ENCODE measurements at regions not wholly inside any gene's neighbourhood (a gene's known extent, or its start where the extent isn't known, plus 50 kb on each side); places are given as distances from the start of the nearest gene placed in this dataset.

- Histone ChIP-seq H3K4me3 (peak overlapping the region; percentile 27 to 44), H3K4me1 (no peaks in the 10 kb centered on the region), H3K27me3 (no peaks in the 10 kb centered on the region), H3K36me3 (no peaks in the 10 kb centered on the region), H3K27ac (no peak overlapping the region), H3K9me3 (no peaks in the 10 kb centered on the region)
- TF ChIP-seq CTCF (IDR thresholded peaks at IDR 0.05): peak; percentile 49 to 89 (median 82)
- DNase-seq (ENCODE audit: low spot score in 2 of 2): peak in 1 of 2 donors; percentile 81
- intact Hi-C loops (cut with DNase I): no loop called here
Measured at GRCh38 chr6:148144917-148145521, 197.6 kb upstream of the SASH1 start.

DNA sequence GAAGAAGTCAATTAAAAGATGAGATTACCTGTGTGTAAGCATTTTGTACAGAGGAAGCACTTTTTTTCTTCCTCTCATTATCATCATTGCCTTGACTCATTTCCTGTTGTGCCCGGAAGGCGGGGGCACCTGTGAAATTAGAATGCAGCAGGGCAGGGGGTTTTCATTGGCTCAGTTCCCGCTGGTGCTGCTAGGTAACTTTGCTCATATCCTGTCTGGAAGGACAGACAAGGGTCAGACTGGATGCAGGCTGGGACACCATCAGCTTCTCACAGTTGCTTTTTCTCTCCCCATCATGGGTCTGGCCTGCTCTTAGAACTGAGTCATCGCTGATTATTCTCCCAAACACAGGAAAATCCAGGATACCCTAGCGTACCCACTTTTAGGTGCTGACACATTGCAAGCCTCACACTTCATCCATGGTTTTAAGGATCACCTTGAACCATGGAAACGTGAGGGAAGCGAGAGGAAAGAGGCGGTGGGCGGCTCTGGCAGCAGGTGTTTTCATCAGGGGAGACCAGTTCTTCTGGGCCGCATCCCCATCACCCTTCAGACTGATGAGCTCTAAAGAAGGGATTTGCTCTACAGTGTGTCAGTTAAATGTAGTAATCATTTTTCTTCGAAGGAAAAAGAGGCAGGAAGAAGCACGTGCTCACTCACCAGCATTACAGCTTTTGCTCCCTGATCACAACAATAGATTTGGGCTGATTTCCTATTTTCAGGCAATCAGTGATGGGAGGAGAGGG lies 195.7 kb upstream of the SASH1 start:
- intact Hi-C loops (cut with DNase I): no loop called here

DNA sequence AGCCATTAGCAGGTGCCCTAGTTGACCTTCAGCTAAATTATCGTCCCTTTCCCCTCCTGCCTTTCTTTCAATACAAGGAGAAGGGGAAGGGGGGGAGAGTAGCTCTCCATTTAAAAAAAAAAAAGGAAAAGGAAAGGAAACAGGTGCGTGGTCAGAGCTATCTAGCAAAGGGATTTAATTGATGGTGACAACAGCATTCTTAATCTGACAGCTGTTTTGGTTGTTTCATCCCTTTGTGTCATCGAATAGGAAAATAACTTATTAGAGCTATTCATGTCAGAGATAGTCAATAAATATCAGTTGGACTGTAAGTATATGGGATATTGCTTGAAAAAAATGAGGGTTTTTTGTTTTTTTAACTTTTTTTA lies 195.2 kb upstream of the SASH1 start:
- H3K36me3 ChIP-seq: no peaks in the 10 kb centered on the region
- no peak for TF ChIP-seq CTCF (IDR thresholded peaks at IDR 0.05)
- no peaks in the 10 kb centered on the region for H3K4me1 ChIP-seq
- intact Hi-C loops (cut with DNase I): no loop called here
- no peaks in the 10 kb centered on the region for H3K27me3 ChIP-seq
- no peak overlapping the region for H3K4me3 ChIP-seq
- no peak for DNase-seq (ENCODE audit: low spot score in 2 of 2)
- no peak overlapping the region for H3K27ac ChIP-seq
- H3K9me3 ChIP-seq: no peaks in the 10 kb centered on the region

More for the DNA sequence above, 195.7 kb upstream of the SASH1 start:
- Histone ChIP-seq H3K36me3 (no peaks in the 10 kb centered on the region), H3K27me3 (no peaks in the 10 kb centered on the region), H3K4me3 (no peak overlapping the region), H3K4me1 (no peaks in the 10 kb centered on the region), H3K27ac (no peak overlapping the region), H3K9me3 (no peaks in the 10 kb centered on the region)
- DNase-seq (ENCODE audit: low spot score in 2 of 2): no peak
- no peak for TF ChIP-seq CTCF (IDR thresholded peaks at IDR 0.05)

DNA sequence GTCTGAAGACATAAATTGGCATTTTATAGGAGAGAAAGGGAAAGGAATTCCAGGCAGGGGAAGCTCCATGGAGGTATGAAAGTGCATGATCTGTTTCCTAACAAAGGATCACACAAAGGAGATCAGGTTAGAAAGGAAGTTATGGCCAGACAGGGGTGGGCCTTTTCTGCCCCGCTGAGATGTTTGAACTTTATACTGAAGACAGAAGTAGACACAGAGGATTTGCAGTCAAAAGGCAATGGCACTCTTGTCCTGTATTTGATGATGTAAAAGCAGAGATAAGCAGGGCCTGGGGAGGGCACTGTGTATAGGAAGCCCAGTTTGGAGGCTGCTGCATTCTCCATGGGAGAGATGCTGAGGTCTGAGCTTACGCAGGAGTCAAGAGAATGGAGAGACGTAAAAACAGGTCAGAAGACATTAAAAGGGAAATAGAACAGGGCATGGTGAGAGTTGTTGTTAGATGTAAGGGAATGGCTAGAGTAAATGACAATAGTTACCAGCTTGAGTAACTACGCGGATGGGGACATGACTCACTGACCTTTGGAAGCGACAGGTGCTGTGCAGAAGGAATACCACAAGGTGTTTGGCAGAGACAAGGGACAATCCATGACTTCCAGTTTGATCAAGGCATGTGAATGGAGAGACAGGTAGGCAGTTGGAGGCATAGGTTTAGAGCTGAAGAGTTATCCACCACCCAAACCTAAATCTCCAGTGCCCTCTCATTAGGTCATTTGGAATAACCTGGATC lies 190.6 kb upstream of the SASH1 start:
- no peaks in the 10 kb centered on the region for H3K9me3 ChIP-seq
- no peak overlapping the region for H3K4me3 ChIP-seq
- no peaks in the 10 kb centered on the region for H3K36me3 ChIP-seq
- H3K27me3 ChIP-seq: no peaks in the 10 kb centered on the region
- H3K27ac ChIP-seq: no peak overlapping the region
- H3K4me1 ChIP-seq: no peaks in the 10 kb centered on the region
- no peak for DNase-seq (ENCODE audit: low spot score in 2 of 2)
- TF ChIP-seq CTCF (IDR thresholded peaks at IDR 0.05): no peak
- intact Hi-C loops (cut with DNase I): no loop called here

DNA sequence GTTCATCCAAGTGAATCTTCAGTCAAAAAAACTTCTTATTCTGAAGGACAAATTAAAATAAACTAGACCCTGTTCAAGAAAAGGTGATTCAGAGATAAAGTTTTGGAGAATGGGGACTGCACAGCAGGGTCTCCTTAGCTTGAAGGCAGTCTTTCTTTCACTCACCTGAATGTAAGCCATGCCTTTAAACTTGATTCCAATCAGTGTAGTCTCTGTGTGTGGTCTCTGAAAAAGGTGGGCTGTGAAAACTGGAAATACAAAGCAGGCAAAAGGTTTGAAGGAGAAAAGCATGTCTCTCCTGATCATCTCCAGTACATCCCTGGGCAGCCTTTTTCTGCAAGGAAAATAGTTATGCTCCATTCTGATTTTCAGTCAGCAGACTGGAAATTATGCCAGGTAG lies 188.0 kb upstream of the SASH1 start:
- no peak for TF ChIP-seq CTCF (IDR thresholded peaks at IDR 0.05)
- DNase-seq (ENCODE audit: low spot score in 2 of 2): no peak
- Histone ChIP-seq H3K4me3 (no peak overlapping the region), H3K27ac (no peak overlapping the region), H3K9me3 (no peaks in the 10 kb centered on the region), H3K4me1 (no peaks in the 10 kb centered on the region), H3K36me3 (no peaks in the 10 kb centered on the region), H3K27me3 (no peaks in the 10 kb centered on the region)
- intact Hi-C loops (cut with DNase I): no loop called here

Data from ascending aorta (tissue), 2 donors.